ENCODE measurements at regions not wholly inside any gene's neighbourhood (a gene's known extent, or its start where the extent isn't known, plus 50 kb on each side); places are given as distances from the start of the nearest gene placed in this dataset.

DNA sequence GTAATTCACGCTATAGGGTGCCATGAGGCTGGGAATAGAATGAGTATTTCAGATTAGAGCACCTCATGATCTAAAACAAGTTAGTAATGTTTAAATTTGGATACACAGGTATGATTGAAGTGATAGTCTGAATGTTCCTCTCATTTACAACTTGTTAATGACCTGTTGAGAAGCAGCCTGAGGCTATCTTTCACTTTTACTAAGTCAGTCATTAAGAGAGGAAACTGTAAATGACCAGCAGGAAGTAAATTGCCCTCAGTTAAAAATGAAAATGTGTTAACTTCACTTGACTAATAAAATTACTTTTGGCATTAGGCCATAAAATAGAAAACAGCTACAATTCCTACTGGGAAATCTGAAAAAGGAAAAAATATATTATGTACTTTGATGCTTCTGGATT is 1042.0 kb downstream of the DNAJB9 start:
- TF ChIP-seq, protein P1, sequence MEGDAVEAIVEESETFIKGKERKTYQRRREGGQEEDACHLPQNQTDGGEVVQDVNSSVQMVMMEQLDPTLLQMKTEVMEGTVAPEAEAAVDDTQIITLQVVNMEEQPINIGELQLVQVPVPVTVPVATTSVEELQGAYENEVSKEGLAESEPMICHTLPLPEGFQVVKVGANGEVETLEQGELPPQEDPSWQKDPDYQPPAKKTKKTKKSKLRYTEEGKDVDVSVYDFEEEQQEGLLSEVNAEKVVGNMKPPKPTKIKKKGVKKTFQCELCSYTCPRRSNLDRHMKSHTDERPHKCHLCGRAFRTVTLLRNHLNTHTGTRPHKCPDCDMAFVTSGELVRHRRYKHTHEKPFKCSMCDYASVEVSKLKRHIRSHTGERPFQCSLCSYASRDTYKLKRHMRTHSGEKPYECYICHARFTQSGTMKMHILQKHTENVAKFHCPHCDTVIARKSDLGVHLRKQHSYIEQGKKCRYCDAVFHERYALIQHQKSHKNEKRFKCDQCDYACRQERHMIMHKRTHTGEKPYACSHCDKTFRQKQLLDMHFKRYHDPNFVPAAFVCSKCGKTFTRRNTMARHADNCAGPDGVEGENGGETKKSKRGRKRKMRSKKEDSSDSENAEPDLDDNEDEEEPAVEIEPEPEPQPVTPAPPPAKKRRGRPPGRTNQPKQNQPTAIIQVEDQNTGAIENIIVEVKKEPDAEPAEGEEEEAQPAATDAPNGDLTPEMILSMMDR (IDR thresholded peaks at IDR 0.05; ENCODE audit: low read length) = no peak
- TF ChIP-seq EZH2 (IDR thresholded peaks at IDR 0.05; ENCODE audit: borderline replicate concordance, low read length) = no peak
